ENCODE measurements at regions not wholly inside any gene's neighbourhood (a gene's known extent, or its start where the extent isn't known, plus 50 kb on each side); places are given as distances from the start of the nearest gene placed in this dataset.

GRCh38 chr1:232568331-232568852 is 61.5 kb downstream of the SIPA1L2 start:
- TF ChIP-seq POLR2A (IDR thresholded peaks at IDR 0.05) (no peak), CTCF (IDR thresholded peaks at IDR 0.05) (no peak)

Measured in Peyer's patch (tissue), 4 donors.